H9 (cell line): ENCODE measurements at regions not wholly inside any gene's neighbourhood (a gene's known extent, or its start where the extent isn't known, plus 50 kb on each side); places are given as distances from the start of the nearest gene placed in this dataset.

ENCODE experiments used
- DNase-seq: peaks from one replicate; pipeline ENCODE4 v3.0.0-alpha.2; 2017
- H2AFZ ChIP-seq: one replicate; pipeline ENCODE4 v1.6.1; 2013; ENCODE audit warnings: mild to moderate bottlenecking, low read length, control low read depth, moderate library complexity
- H2AK5ac ChIP-seq: 2 replicates; pipeline ENCODE4 v1.6.1; 2013; ENCODE audit warnings: low read length, control low read depth, mixed read lengths; ENCODE audit not compliant: insufficient read length
- H2BK120ac ChIP-seq: one replicate; pipeline ENCODE4 v1.6.1; 2013; ENCODE audit warnings: low read depth, mild to moderate bottlenecking, low read length, control low read depth, inconsistent platforms; ENCODE audit not compliant: poor library complexity, severe bottlenecking
- H2BK12ac ChIP-seq: 2 replicates; pipeline ENCODE4 v1.6.1; 2013; ENCODE audit warnings: low read length, control low read depth, mixed read lengths, low read depth; ENCODE audit not compliant: insufficient read length
- H2BK15ac ChIP-seq: 2 replicates; pipeline ENCODE4 v1.6.1; 2013; ENCODE audit warnings: low read depth, low read length, control low read depth
- H2BK20ac ChIP-seq: one replicate; pipeline ENCODE4 v1.6.1; 2013; ENCODE audit warnings: low read depth, mild to moderate bottlenecking, low read length, control low read depth, inconsistent platforms; ENCODE audit not compliant: poor library complexity, severe bottlenecking
- H2BK5ac ChIP-seq: 2 replicates; pipeline ENCODE4 v1.6.1; 2013; ENCODE audit warnings: low read length, control low read depth, mixed read lengths; ENCODE audit not compliant: insufficient read length
- H3K14ac ChIP-seq: 2 replicates; pipeline ENCODE4 v1.6.1; 2013; ENCODE audit warnings: low read length, control low read depth; ENCODE audit not compliant: insufficient read depth
- H3K18ac ChIP-seq: 2 replicates; pipeline ENCODE4 v1.6.1; 2013; ENCODE audit warnings: low read depth, mild to moderate bottlenecking, mixed read lengths, low read length, control low read depth; ENCODE audit not compliant: insufficient read length
- H3K23ac ChIP-seq: 2 replicates; pipeline ENCODE4 v1.6.1; 2013; ENCODE audit warnings: low read length, control low read depth, mixed read lengths, low read depth; ENCODE audit not compliant: insufficient read length
- H3K23me2 ChIP-seq: 2 replicates; pipeline ENCODE4 v1.6.1; 2013; ENCODE audit warnings: low read depth, mild to moderate bottlenecking, mixed read lengths, low read length, control low read depth; ENCODE audit not compliant: insufficient read length, poor library complexity, severe bottlenecking
- H3K27ac ChIP-seq: 2 replicates; pipeline ENCODE4 v1.5.1; 2013; ENCODE audit warnings: low read length, control low read depth, mixed read lengths, low read depth; ENCODE audit not compliant: insufficient read length
- H3K27me3 ChIP-seq: 2 replicates; pipeline ENCODE4 v1.6.1; 2013; ENCODE audit warnings: low read length, control low read depth, inconsistent platforms; ENCODE audit not compliant: insufficient read depth
- H3K4ac ChIP-seq: 2 replicates; pipeline ENCODE4 v1.6.1; 2013; ENCODE audit warnings: low read depth, mild to moderate bottlenecking, control low read depth, inconsistent platforms, low read length, moderate library complexity
- H3K4me1 ChIP-seq: 2 replicates; pipeline ENCODE4 v1.6.1; 2013; ENCODE audit warnings: low read length, control low read depth, inconsistent platforms; ENCODE audit not compliant: insufficient read depth
- H3K4me2 ChIP-seq: 2 replicates; pipeline ENCODE4 v1.6.1; 2013; ENCODE audit warnings: low read length, control low read depth, mixed read lengths; ENCODE audit not compliant: insufficient read length, insufficient read depth
- H3K56ac ChIP-seq: 2 replicates; pipeline ENCODE4 v1.6.1; 2013; ENCODE audit warnings: low read depth, mild to moderate bottlenecking, mixed read lengths, low read length, control low read depth; ENCODE audit not compliant: insufficient read length
- H3K79me1 ChIP-seq: 2 replicates; pipeline ENCODE4 v1.6.1; 2013; ENCODE audit warnings: low read depth, mild to moderate bottlenecking, moderate library complexity, low read length, control low read depth, inconsistent platforms; ENCODE audit not compliant: insufficient read depth, poor library complexity, severe bottlenecking
- H3K79me2 ChIP-seq: 2 replicates; pipeline ENCODE4 v1.6.1; 2013; ENCODE audit warnings: low read length, control low read depth, inconsistent platforms; ENCODE audit not compliant: insufficient read depth
- H3K9ac ChIP-seq: 2 replicates; pipeline ENCODE4 v1.6.1; 2013; ENCODE audit warnings: low read length, control low read depth, mixed read lengths; ENCODE audit not compliant: insufficient read length; ENCODE audit errors: extremely low read depth
- H3K9me3 ChIP-seq: one replicate; pipeline ENCODE4 v1.6.1; 2013; ENCODE audit warnings: low read depth, low read length, inconsistent platforms; ENCODE audit not compliant: control insufficient read depth
- H3T11ph ChIP-seq: one replicate; pipeline ENCODE4 v1.6.1; 2013; ENCODE audit warnings: mild to moderate bottlenecking, low read length, control low read depth, inconsistent platforms
- H4K20me1 ChIP-seq: one replicate; pipeline ENCODE4 v1.6.1; 2013; ENCODE audit not compliant: control insufficient read depth, insufficient read length, insufficient read depth
- H4K5ac ChIP-seq: 2 replicates; pipeline ENCODE4 v1.6.1; 2013; ENCODE audit warnings: low read depth, mild to moderate bottlenecking, mixed read lengths, low read length, control low read depth; ENCODE audit not compliant: insufficient read length
- H4K8ac ChIP-seq: replicated peaks from 2 replicates; pipeline ENCODE4 v1.6.1; 2013; ENCODE audit warnings: low read length, control low read depth, mixed read lengths, low read depth; ENCODE audit not compliant: insufficient read length
- H4K91ac ChIP-seq: 2 replicates; pipeline ENCODE4 v1.6.1; 2013; ENCODE audit warnings: low read depth, mild to moderate bottlenecking, moderate library complexity, mixed read lengths, low read length, control low read depth; ENCODE audit not compliant: insufficient read length
- H3K27ac Mint-ChIP-seq, 3 experiments: 2 replicates in 2 of 3; 3 replicates in 1 of 3; pipeline ENCODE4 v1.8.0; 2020 to 2021; ENCODE audit warnings: mixed read lengths in 3 of 3, mild to moderate bottlenecking in 1 of 3, moderate library complexity in 1 of 3
- H3K27me3 Mint-ChIP-seq: 2 replicates; pipeline ENCODE4 v1.8.0; 2021; ENCODE audit warnings: low read depth, mild to moderate bottlenecking, moderate library complexity, mixed read lengths
- H3K36me3 Mint-ChIP-seq, 3 experiments: 2 replicates in 2 of 3; 3 replicates in 1 of 3; pipeline ENCODE4 v1.8.0; 2020 to 2021; ENCODE audit warnings: low read depth in 3 of 3, mixed read lengths in 3 of 3; ENCODE audit not compliant: insufficient read depth in 1 of 3
- H3K4me1 Mint-ChIP-seq, 2 experiments: 2 replicates each; pipeline ENCODE4 v1.8.0; 2020; ENCODE audit warnings: mixed read lengths in 2 of 2
- H3K4me3 Mint-ChIP-seq, 2 experiments: 2 replicates in 1 of 2; 3 replicates in 1 of 2; pipeline ENCODE4 v1.8.0; 2020 to 2021; ENCODE audit warnings: mild to moderate bottlenecking in 2 of 2, mixed read lengths in 2 of 2, moderate library complexity in 1 of 2
- H3K9me3 Mint-ChIP-seq, 2 experiments: 2 replicates in 1 of 2; 3 replicates in 1 of 2; pipeline ENCODE4 v1.8.0; 2020; ENCODE audit warnings: mild to moderate bottlenecking in 2 of 2, mixed read lengths in 2 of 2, moderate library complexity in 1 of 2
- CTCF ChIP-seq: fragments of 200-600 bp; sonication (generic); conservative IDR thresholded peaks from 3 replicates; pipeline ENCODE4 v1.8.0; 2021; ENCODE audit warnings: antibody characterized with exemption, mild to moderate bottlenecking
- WGBS: extraction: QIAGEN DNeasy Blood & Tissue Kit; methylation state at CpG from one replicate; pipeline ENCODE4 v1.1.7; 2013; ENCODE audit warnings: missing lambda C conversion rate, low lambda C conversion rate, mixed read lengths; ENCODE audit not compliant: insufficient read length; ENCODE audit errors: extremely low coverage; 5-methylcytosine and 5-hydroxymethylcytosine counted together

- no peaks in the 10 kb centered on the region for H3K23me2 ChIP-seq
Observed at GRCh38 chr13:37216331-37216730, 110.9 kb upstream of the CSNK1A1L start.

More at GRCh38 chr13:37216331-37216730, 110.9 kb upstream of the CSNK1A1L start:
- Mint-ChIP-seq H3K36me3 (no peaks in the 10 kb centered on the region), H3K4me3 (no peak overlapping the region), H3K27ac (no peak overlapping the region), H3K9me3 (no peaks in the 10 kb centered on the region; a peak in 1 of 5 replicates), H3K4me1 (peaks cover 7 to 8% of the 10 kb centered on the region in 2 experiments), H3K27me3 (no peaks in the 10 kb centered on the region)
- Histone ChIP-seq H3K4me1 (no peaks in the 10 kb centered on the region), H3K79me2 (no peaks in the 10 kb centered on the region), H2BK12ac (no peak overlapping the region), H4K5ac (no peak overlapping the region), H3K23ac (no peak overlapping the region), H4K8ac (no peak overlapping the region), H3K79me1 (no peaks in the 10 kb centered on the region), H2BK5ac (no peak overlapping the region), H3K9me3 (no peaks in the 10 kb centered on the region), H4K91ac (no peak overlapping the region), H4K20me1 (no peaks in the 10 kb centered on the region), H3K27me3 (no peaks in the 10 kb centered on the region), H2BK15ac (no peak overlapping the region), H3K4me2 (no peak overlapping the region), H3K14ac (no peak overlapping the region), H2AFZ (no peak overlapping the region), H3K4ac (no peak overlapping the region), H3T11ph (no peak overlapping the region), H2BK20ac (no peak overlapping the region), H3K9ac (no peak overlapping the region), H3K18ac (no peak overlapping the region), H3K27ac (no peak overlapping the region), H3K56ac (no peak overlapping the region), H2AK5ac (no peak overlapping the region), H2BK120ac (no peak overlapping the region)
- no peak for DNase-seq
- WGBS = no CpG with 5 or more reads among the region's 1 CpG
- no peak for TF ChIP-seq CTCF
